ENCODE measurements at regions not wholly inside any gene's neighbourhood (a gene's known extent, or its start where the extent isn't known, plus 50 kb on each side); places are given as distances from the start of the nearest gene placed in this dataset.
A peak's percentile ranks its signal among the peaks of the same experiment; 100 is the strongest.

- no peak for DNase-seq
Measured at GRCh38 chr12:118611295-118611694, 234.9 kb downstream of the SUDS3 start.

GRCh38 chr12:118611770-118612169, 235.4 kb downstream of the SUDS3 start:
- no peak for DNase-seq

DNA sequence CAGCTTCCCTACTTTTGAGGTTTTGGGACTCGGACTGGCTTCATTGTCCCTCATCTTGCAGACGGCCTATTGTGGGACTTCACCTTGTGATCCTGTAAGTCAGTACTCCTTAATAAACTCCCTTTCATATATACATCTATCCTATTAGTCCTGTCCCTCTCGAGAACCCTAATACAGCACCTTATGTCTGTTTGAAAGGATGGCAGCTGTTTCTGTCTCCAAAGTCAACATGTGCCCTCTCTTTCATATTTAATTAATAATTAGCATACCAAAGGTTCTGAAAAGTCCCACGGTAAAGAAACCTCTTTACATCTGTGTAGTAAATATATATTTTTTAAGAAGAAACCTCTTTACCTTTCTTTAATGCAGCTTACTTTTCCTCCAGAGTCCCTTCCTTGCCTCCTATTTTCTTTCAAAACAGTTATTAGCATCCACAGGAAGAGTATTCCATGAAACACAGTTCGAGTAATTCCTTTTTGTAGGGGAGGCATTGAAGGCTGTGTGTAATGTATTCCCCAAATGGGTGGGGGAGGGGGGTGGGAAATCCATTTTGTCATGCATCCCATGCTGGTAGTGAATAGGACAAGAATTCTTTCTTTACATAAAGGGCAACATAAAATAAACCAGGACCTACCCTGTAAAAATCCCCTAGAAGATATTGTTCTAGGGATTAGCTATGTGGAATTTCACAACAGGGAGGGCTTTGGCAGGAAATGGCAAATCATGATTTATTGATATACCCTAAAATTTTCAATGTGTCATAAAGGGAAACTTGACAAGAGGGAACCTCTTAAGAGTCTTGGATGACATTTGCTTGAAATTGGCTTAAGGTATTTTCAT, 241.5 kb downstream of the SUDS3 start:
- no peak for DNase-seq

DNA sequence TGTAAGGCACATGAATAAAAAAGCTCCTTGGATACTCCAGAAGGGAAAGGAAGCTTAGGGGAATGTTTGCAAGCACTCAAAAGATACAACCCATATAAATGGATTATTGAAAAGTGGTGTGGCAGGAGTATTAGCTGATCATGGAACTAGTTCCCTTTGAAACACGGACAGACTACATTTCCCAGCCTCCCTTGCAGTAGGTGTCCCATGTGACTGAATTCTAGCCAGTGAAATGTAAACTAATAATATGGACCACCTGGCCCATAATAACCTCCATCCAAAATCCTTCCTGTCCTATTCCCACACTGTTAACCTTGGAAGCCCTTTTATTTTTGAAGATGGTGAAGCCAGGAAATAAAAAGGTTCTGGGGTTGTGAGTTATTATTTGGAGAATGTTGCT, 242.3 kb downstream of the SUDS3 start:
- no peak for DNase-seq

DNA sequence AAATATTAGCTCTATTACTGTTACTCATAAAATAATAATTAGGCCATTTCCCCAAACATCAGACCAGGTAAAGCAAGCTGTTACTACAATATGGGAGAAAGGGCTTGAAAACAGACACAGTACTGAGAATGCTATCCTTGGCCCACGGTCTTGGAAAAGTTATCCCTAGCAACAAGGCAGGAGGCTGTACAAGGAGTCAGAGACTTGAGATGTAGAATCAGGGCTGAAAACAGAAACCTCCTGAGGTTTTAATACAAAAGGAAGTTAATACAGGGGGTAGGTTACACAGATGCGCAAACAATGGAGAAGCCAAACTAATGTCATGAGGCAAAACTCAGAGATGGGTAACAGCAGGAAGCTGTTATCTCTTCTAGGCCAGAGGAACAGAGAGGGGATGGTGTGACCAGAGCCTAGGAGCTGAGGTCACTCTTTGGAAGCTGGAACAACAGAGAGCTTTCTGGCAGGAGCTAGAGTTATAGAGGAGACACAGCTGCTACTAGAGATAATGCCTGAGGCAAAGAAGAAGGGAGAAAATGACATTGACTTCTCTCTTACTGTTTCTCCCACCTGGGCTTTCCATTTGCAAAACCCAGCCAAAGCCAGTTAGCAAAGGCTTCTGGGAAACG, 248.8 kb downstream of the SUDS3 start:
- no peak for DNase-seq

GRCh38 chr12:118633071-118633470, 256.7 kb downstream of the SUDS3 start:
- no peak for DNase-seq

GRCh38 chr12:118635276-118635675, 258.9 kb downstream of the SUDS3 start:
- DNase-seq, result no peak

- no peak for DNase-seq
Measured at GRCh38 chr12:118637767-118638370, 261.5 kb downstream of the SUDS3 start.

DNA sequence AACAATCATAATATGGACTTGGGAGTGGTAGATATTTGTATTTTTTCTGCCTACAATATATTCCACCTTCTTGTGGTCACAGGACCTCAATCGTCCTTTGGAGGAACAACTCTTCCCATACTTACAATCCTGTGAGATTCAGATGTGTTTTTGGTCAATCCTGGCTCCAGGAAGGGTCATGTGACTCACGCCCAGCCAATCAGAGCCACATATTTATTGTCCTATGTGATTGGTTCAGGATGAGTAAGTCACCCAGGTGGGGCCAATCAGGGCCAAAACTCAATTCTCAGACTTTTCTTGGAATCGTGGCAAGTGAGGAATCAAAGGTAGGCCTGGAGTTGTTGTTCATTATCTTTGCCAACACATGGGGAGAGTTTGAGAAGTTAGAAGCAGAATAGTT, 264.9 kb downstream of the SUDS3 start:
- no peak for DNase-seq

DNA sequence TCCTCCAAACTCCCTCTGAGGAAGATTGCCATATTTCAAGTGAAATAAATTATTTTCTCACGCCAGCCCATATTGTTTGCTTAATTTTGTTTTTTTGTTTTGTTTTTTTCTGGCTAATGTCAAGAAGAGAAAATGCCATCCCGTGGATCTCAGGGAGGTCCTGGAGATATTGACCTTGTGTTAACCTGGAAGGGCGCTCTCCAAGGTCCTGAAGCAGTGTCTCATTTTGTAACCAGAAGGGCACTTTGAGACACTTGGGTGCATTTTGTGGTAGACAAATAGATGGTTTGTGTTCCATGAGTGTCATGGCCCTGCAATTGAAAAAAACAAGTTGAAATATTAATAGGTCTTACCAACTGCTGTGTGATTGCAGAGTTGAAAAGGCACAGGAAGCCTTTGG, 268.9 kb downstream of the SUDS3 start:
- DNase-seq, result no peak

- DNase-seq, result no peak
Measured at GRCh38 chr12:118649765-118650585, 273.6 kb downstream of the SUDS3 start.

GRCh38 chr12:118650586-118650960, 274.2 kb downstream of the SUDS3 start:
- DNase-seq, result no peak

DNA sequence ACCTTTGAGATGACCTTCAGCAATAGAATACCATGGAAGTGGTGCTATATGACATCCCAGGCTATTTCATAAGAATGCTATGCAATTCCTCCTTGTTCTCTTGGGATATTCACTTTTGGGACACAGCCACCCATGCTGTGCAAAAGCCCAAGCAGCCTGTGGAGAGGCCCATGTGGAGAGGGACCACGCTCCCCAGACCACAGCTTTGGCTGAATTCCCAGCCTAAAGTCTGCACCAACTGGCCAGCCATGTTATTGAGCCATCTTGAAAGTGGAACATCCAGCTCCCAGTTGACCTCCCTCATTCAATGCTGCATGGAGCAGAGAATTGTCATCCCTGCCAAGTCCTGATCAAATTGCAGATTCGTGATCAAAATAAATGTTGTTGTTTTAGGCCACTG, 275.1 kb downstream of the SUDS3 start:
- DNase-seq, result no peak

DNA sequence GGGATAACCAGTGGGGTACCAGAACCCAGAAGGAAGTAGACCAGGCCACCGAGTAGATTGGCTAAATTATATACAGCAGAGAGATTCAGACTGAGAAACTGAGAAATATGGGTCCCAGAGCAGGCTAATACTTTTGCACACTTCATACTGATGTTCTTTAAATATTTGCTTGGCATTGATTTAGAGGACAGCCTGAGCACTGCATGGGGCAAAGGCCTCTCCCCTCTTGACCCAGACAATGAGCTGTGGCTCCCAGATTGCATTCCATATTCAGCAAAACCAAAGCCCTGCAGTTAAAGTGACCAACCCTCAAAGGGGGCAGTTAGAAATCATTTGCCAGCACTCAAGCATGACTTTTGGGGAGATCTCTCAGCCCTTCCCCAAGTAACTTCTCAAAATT, 279.2 kb downstream of the SUDS3 start:
- DNase-seq, result no peak

GRCh38 chr12:118680356-118680963, 300.9 kb upstream of the SRRM4 start:
- no peak for DNase-seq

- peak; percentile 0 for DNase-seq
Measured at GRCh38 chr12:118682656-118683055, 298.7 kb upstream of the SRRM4 start.

GRCh38 chr12:118685983-118686607, 295.2 kb upstream of the SRRM4 start:
- no peak for DNase-seq

- DNase-seq, result no peak
Measured at GRCh38 chr12:118689793-118690192, 291.5 kb upstream of the SRRM4 start.

GRCh38 chr12:118690506-118690905, 290.8 kb upstream of the SRRM4 start:
- DNase-seq, result no peak

- DNase-seq, result no peak
Measured at GRCh38 chr12:118694128-118694775, 287.1 kb upstream of the SRRM4 start.

DNA sequence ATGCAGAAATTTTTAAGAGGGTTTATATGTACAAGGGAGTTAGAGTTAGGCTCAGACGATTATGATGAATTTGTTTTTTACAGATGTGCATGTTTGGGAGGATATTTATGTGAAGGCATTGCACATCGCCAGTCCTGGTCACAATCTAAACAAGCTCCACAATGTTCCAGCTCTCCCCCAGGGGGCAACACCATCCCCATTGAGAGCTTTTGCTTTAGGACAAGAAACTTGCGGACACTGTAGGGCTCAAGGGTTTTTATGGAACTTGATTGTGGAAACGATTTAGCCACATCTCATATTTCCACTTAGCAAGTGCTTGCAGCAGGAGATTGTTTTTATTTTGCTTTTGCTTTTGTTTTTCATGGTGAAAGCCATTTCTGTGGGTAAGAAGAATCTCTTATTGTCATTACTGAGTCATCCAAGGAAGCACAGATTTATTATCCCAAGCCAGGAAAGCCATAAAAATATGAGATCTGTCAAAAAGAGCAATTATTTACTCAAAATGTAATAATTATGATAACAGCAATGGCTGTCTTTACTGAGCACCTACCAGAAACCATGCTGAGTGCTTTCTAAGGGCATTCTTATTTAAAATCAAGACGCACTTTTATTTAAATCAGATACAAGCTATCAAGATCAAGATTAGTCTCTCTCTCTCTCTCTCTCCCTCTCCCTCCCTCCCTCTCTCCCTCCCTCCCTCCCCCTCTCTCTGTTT, 276.7 kb upstream of the SRRM4 start:
- DNase-seq, result no peak

Measured in inflammatory macrophage treated with lipopolysaccharide for 4 hours (primary cell).